ENCODE measurements at regions not wholly inside any gene's neighbourhood (a gene's known extent, or its start where the extent isn't known, plus 50 kb on each side); places are given as distances from the start of the nearest gene placed in this dataset.

GRCh38 chr1:56390232-56390867, 189.0 kb downstream of the PLPP3 start:
- DNase-seq = no peak

GRCh38 chr1:56389813-56390212, 189.6 kb downstream of the PLPP3 start:
- no peak for DNase-seq

GRCh38 chr1:56387071-56387740, 192.2 kb downstream of the PLPP3 start:
- peak; percentile 64 for DNase-seq

- no peak for DNase-seq
Observed at GRCh38 chr1:56385314-56385713, 194.0 kb downstream of the PLPP3 start.

GRCh38 chr1:56382929-56383328, 196.4 kb downstream of the PLPP3 start:
- no peak for DNase-seq

GRCh38 chr1:56380531-56380930, 198.8 kb downstream of the PLPP3 start:
- no peak for DNase-seq

- peak; percentile 75 for DNase-seq
Observed at GRCh38 chr1:56378341-56379070, 200.9 kb downstream of the PLPP3 start.

GRCh38 chr1:56377431-56377830, 201.9 kb downstream of the PLPP3 start:
- no peak for DNase-seq

GRCh38 chr1:56376188-56376984, 203.0 kb downstream of the PLPP3 start:
- no peak for DNase-seq

GRCh38 chr1:56375326-56375804, 204.0 kb downstream of the PLPP3 start:
- DNase-seq = peak; percentile 22

GRCh38 chr1:56374026-56374974, 205.1 kb downstream of the PLPP3 start:
- DNase-seq = no peak

- no peak for DNase-seq
Observed at GRCh38 chr1:56370513-56370912, 208.8 kb downstream of the PLPP3 start.

GRCh38 chr1:56363007-56363770, 216.2 kb downstream of the PLPP3 start:
- DNase-seq = no peak

- no peak for DNase-seq
Observed at GRCh38 chr1:56360021-56360420, 219.3 kb downstream of the PLPP3 start.

GRCh38 chr1:56359056-56359455, 220.3 kb downstream of the PLPP3 start:
- no peak for DNase-seq

GRCh38 chr1:56357927-56358690, 221.3 kb downstream of the PLPP3 start:
- DNase-seq = no peak

GRCh38 chr1:56356376-56356990, 222.9 kb downstream of the PLPP3 start:
- no peak for DNase-seq

GRCh38 chr1:56355918-56356317, 223.4 kb downstream of the PLPP3 start:
- no peak for DNase-seq

GRCh38 chr1:56355422-56355821, 223.9 kb downstream of the PLPP3 start:
- no peak for DNase-seq

GRCh38 chr1:56345831-56346230, 233.5 kb downstream of the PLPP3 start:
- DNase-seq = no peak
